ENCODE measurements at regions not wholly inside any gene's neighbourhood (a gene's known extent, or its start where the extent isn't known, plus 50 kb on each side); places are given as distances from the start of the nearest gene placed in this dataset.

- peaks cover 7% of the 10 kb centered on the region for H3K27me3 Mint-ChIP-seq (ENCODE audit: unreplicated experiment)
- no peak overlapping the region for H3K27ac Mint-ChIP-seq (ENCODE audit: unreplicated experiment)
- H3K9me3 Mint-ChIP-seq (ENCODE audit: unreplicated experiment), result no peaks in the 10 kb centered on the region
- DNase-seq (ENCODE audit: low spot score), result no peak
- TF ChIP-seq CTCF (IDR thresholded peaks at IDR 0.05; ENCODE audit: unreplicated experiment), result no peak
- H3K36me3 Mint-ChIP-seq (ENCODE audit: low read depth, unreplicated experiment), result no peaks in the 10 kb centered on the region
- H3K4me3 Mint-ChIP-seq (ENCODE audit: unreplicated experiment), result no peak overlapping the region
- H3K4me1 Mint-ChIP-seq (ENCODE audit: unreplicated experiment), result no peaks in the 10 kb centered on the region
Observed at GRCh38 chr12:3989218-3989550, 116.0 kb upstream of the PARP11 start.

- Mint-ChIP-seq H3K4me1 (ENCODE audit: unreplicated experiment) (no peaks in the 10 kb centered on the region), H3K9me3 (ENCODE audit: unreplicated experiment) (no peaks in the 10 kb centered on the region), H3K4me3 (ENCODE audit: unreplicated experiment) (no peak overlapping the region), H3K27me3 (ENCODE audit: unreplicated experiment) (peaks cover 7% of the 10 kb centered on the region), H3K36me3 (ENCODE audit: low read depth, unreplicated experiment) (no peaks in the 10 kb centered on the region), H3K27ac (ENCODE audit: unreplicated experiment) (no peak overlapping the region)
- no peak for TF ChIP-seq CTCF (IDR thresholded peaks at IDR 0.05; ENCODE audit: unreplicated experiment)
- no peak for DNase-seq (ENCODE audit: low spot score)
Observed at GRCh38 chr12:3988519-3989217, 115.5 kb upstream of the PARP11 start.

GRCh38 chr12:3987571-3987970 lies 114.4 kb upstream of the PARP11 start:
- no peaks in the 10 kb centered on the region for H3K9me3 Mint-ChIP-seq (ENCODE audit: unreplicated experiment)
- H3K4me3 Mint-ChIP-seq (ENCODE audit: unreplicated experiment), result no peak overlapping the region
- H3K27ac Mint-ChIP-seq (ENCODE audit: unreplicated experiment), result no peak overlapping the region
- TF ChIP-seq CTCF (IDR thresholded peaks at IDR 0.05; ENCODE audit: unreplicated experiment), result no peak
- H3K4me1 Mint-ChIP-seq (ENCODE audit: unreplicated experiment), result no peaks in the 10 kb centered on the region
- DNase-seq (ENCODE audit: low spot score), result no peak
- peaks cover 7% of the 10 kb centered on the region for H3K27me3 Mint-ChIP-seq (ENCODE audit: unreplicated experiment)
- H3K36me3 Mint-ChIP-seq (ENCODE audit: low read depth, unreplicated experiment), result peaks cover under 1% of the 10 kb centered on the region

- Mint-ChIP-seq H3K4me1 (ENCODE audit: unreplicated experiment) (no peaks in the 10 kb centered on the region), H3K27ac (ENCODE audit: unreplicated experiment) (no peak overlapping the region), H3K9me3 (ENCODE audit: unreplicated experiment) (peaks cover 5% of the 10 kb centered on the region), H3K36me3 (ENCODE audit: low read depth, unreplicated experiment) (peaks cover 4% of the 10 kb centered on the region), H3K4me3 (ENCODE audit: unreplicated experiment) (no peak overlapping the region), H3K27me3 (ENCODE audit: unreplicated experiment) (peaks cover 3% of the 10 kb centered on the region)
- no peak for DNase-seq (ENCODE audit: low spot score)
- no peak for TF ChIP-seq CTCF (IDR thresholded peaks at IDR 0.05; ENCODE audit: unreplicated experiment)
Observed at GRCh38 chr12:3980504-3981272, 107.5 kb upstream of the PARP11 start.

- H3K27me3 Mint-ChIP-seq (ENCODE audit: unreplicated experiment), result peaks cover 3% of the 10 kb centered on the region
- peaks cover 5% of the 10 kb centered on the region for H3K9me3 Mint-ChIP-seq (ENCODE audit: unreplicated experiment)
- H3K4me1 Mint-ChIP-seq (ENCODE audit: unreplicated experiment), result peaks cover 6% of the 10 kb centered on the region
- H3K4me3 Mint-ChIP-seq (ENCODE audit: unreplicated experiment), result no peak overlapping the region
- H3K36me3 Mint-ChIP-seq (ENCODE audit: low read depth, unreplicated experiment), result peaks cover 4% of the 10 kb centered on the region
- no peak overlapping the region for H3K27ac Mint-ChIP-seq (ENCODE audit: unreplicated experiment)
- no peak for TF ChIP-seq CTCF (IDR thresholded peaks at IDR 0.05; ENCODE audit: unreplicated experiment)
- no peak for DNase-seq (ENCODE audit: low spot score)
Observed at GRCh38 chr12:3977621-3978020, 104.4 kb upstream of the PARP11 start.
